K562 (cell line): ENCODE measurements at regions not wholly inside any gene's neighbourhood (a gene's known extent, or its start where the extent isn't known, plus 50 kb on each side); places are given as distances from the start of the nearest gene placed in this dataset.

Source experiments
- ATAC-seq: fragments of 200-7000 bp; cut with Tn5 transposase; 3 replicates; pipeline ENCODE4 v1.9.1; 2020; ENCODE audit warnings: moderate library complexity
- BruUV-seq: library from RNA; stranded (reverse); fragments of 400-500 nt; replicated peaks from 2 replicates; lab custom pipeline; 2021; lab: Mats Ljungman, UMichigan
- CTCF ChIA-PET: fragments of 300-600 bp; formaldehyde crosslinking; extraction: SDS; loops from one replicate; lab custom pipeline; 2021; ENCODE audit warnings: low intra/inter-chr PET ratio; lab: Yijun Ruan, JAX
- POLR2A ChIA-PET: fragments of 300-600, 350-650 bp; sonication (Branson Sonifier 250); formaldehyde crosslinking; extraction: SDS; loops from one replicate; lab custom pipeline; 2021; ENCODE audit warnings: antibody characterized with exemption, inconsistent platforms; lab: Yijun Ruan, JAX
- DNase-seq, 4 experiments: peaks; one replicate each; pipeline versions ENCODE4 v3.0.0 to v3.0.0-alpha.2; 2011 to 2018; ENCODE audit warnings: low spot score in 3 of 4, mixed read lengths in 3 of 4; ENCODE audit errors: extremely low read depth in 1 of 4
- FAIRE-seq: peaks from 2 replicates; lab custom pipeline; 2011; peaks lifted over from hg19 to GRCh38; lab: Jason Lieb, UNC
- H2AFZ ChIP-seq: 2 replicates; pipeline ENCODE4 v1.6.0; 2011; ENCODE audit warnings: low read depth, low read length, control low read depth, inconsistent platforms
- H3K27ac ChIP-seq: fragments of 200-600 bp; 3 replicates; pipeline ENCODE4 v1.8.0; 2011; ENCODE audit warnings: low read depth, mild to moderate bottlenecking, control low read depth, inconsistent platforms, low read length, moderate library complexity, mixed read lengths; ENCODE audit errors: extremely low read depth
- H3K27me3 ChIP-seq, 2 experiments: fragments of 300-600 bp in 1 of 2; 2 replicates in 1 of 2; 3 replicates in 1 of 2; pipeline versions ENCODE4 v1.6.0 to v1.8.0; 2011; ENCODE audit warnings: inconsistent platforms in 2 of 2, low read length in 2 of 2, mild to moderate bottlenecking in 1 of 2, mixed read lengths in 1 of 2, moderate library complexity in 1 of 2; ENCODE audit not compliant: control insufficient read depth in 2 of 2, insufficient read depth in 2 of 2
- H3K36me3 ChIP-seq: fragments of 300-600 bp; 3 replicates; pipeline ENCODE4 v1.8.0; 2011; ENCODE audit warnings: mild to moderate bottlenecking, low read length, inconsistent platforms; ENCODE audit not compliant: control insufficient read depth, insufficient read depth
- H3K4me1 ChIP-seq, 2 experiments: fragments of 200-600 bp in 1 of 2; replicated peaks in 1 of 2; 2 replicates in 1 of 2; 3 replicates in 1 of 2; pipeline versions ENCODE4 v1.5.1 to v1.8.0; 2011; ENCODE audit warnings: inconsistent platforms in 2 of 2, low read length in 2 of 2, mild to moderate bottlenecking in 1 of 2, mixed read lengths in 1 of 2, moderate library complexity in 1 of 2; ENCODE audit not compliant: control insufficient read depth in 2 of 2, insufficient read depth in 2 of 2
- H3K4me2 ChIP-seq: 2 replicates; pipeline ENCODE4 v1.6.1; 2011; ENCODE audit warnings: low read length, control low read depth, inconsistent platforms, mixed read lengths; ENCODE audit not compliant: insufficient read depth
- H3K4me3 ChIP-seq: fragments of 200-600 bp; sonication (generic), shearing (Covaris generic); 2 replicates; pipeline ENCODE4 v1.5.1; 2016; ENCODE audit warnings: control low read depth, inconsistent platforms
- H3K79me2 ChIP-seq: fragments of 200-600 bp; 3 replicates; pipeline ENCODE4 v1.8.0; 2011; ENCODE audit warnings: low read length, inconsistent platforms; ENCODE audit not compliant: control insufficient read depth, insufficient read depth
- H3K9ac ChIP-seq, 2 experiments: 2 replicates each; pipeline versions ENCODE4 v1.6.0 to v1.6.1; 2011; ENCODE audit warnings: low read depth in 2 of 2, low read length in 2 of 2, control low read depth in 1 of 2, inconsistent platforms in 1 of 2, mild to moderate bottlenecking in 1 of 2, mixed read lengths in 1 of 2; ENCODE audit not compliant: insufficient read depth in 1 of 2
- H3K9me1 ChIP-seq: one replicate; pipeline ENCODE4 v1.6.0; 2011; ENCODE audit warnings: inconsistent platforms, mild to moderate bottlenecking, low read length, moderate library complexity; ENCODE audit not compliant: control insufficient read depth, insufficient read depth
- H3K9me3 ChIP-seq: replicated peaks from 2 replicates; pipeline ENCODE4 v1.5.1; 2011; ENCODE audit warnings: low read depth, low read length, inconsistent platforms; ENCODE audit not compliant: control insufficient read depth, insufficient read depth
- H4K20me1 ChIP-seq: replicated peaks from 2 replicates; pipeline ENCODE4 v1.6.1; 2011; ENCODE audit warnings: low read length, inconsistent platforms, mixed read lengths; ENCODE audit not compliant: control insufficient read depth, insufficient read depth
- CCAR2 ChIP-seq: fragments of 200-400 bp; formaldehyde crosslinking; IDR thresholded peaks from 2 replicates; pipeline ENCODE4 v1.6.1; 2017; ENCODE audit warnings: mild to moderate bottlenecking, low read depth, low read length
- CREM ChIP-seq: IDR thresholded peaks from 2 replicates; pipeline ENCODE4 v1.6.1; 2014; ENCODE audit warnings: antibody characterized with exemption, low read depth
- KAT2B ChIP-seq: IDR thresholded peaks from one replicate; pipeline ENCODE4 v1.6.1; 2012; ENCODE audit warnings: low read depth, mild to moderate bottlenecking, control low read depth, inconsistent platforms, low read length, moderate library complexity
- MBD1 ChIP-seq: fragments of 250-450 bp; sonication (Bioruptor Pico); IDR thresholded peaks from 2 replicates; pipeline ENCODE4 v1.8.0; 2022; ENCODE audit warnings: inconsistent platforms
- NFRKB ChIP-seq: fragments of 450-650 bp; IDR thresholded peaks from 2 replicates; pipeline ENCODE4 v1.6.1; 2016; ENCODE audit warnings: low read depth
- NR4A1 ChIP-seq, 2 experiments: fragments of 250-450 bp in 1 of 2; fragments of 450-650 bp in 1 of 2; sonication (Bioruptor Pico) in 1 of 2; IDR thresholded peaks; 2 replicates each; pipeline versions ENCODE4 v1.4.0 to v1.6.1; 2016 to 2020; ENCODE audit warnings: mild to moderate bottlenecking in 2 of 2, missing compliant biosample characterization in 1 of 2, missing genetic modification characterization in 1 of 2, moderate library complexity in 1 of 2
- SMARCB1 ChIP-seq: IDR thresholded peaks from 2 replicates; pipeline ENCODE4 v1.6.1; 2011; ENCODE audit warnings: improper control_type of control experiment, low read depth; ENCODE audit not compliant: insufficient read length
- TCF7 ChIP-seq: sonication (generic); IDR thresholded peaks from 2 replicates; pipeline ENCODE4 v1.6.1; 2016; ENCODE audit warnings: antibody characterized with exemption, borderline replicate concordance
- ZBTB49 ChIP-seq: sonication (generic); formaldehyde crosslinking; IDR thresholded peaks from 2 replicates; pipeline ENCODE4 v1.8.0; 2022; ENCODE audit warnings: missing genetic modification reagents, mild to moderate bottlenecking, borderline replicate concordance
- ZNF217 ChIP-seq: sonication (generic); formaldehyde crosslinking; IDR thresholded peaks from 2 replicates; pipeline ENCODE4 v1.8.0; 2022; ENCODE audit warnings: mild to moderate bottlenecking, missing genetic modification reagents
- ZNF23 ChIP-seq: fragments of 250-450 bp; sonication (Bioruptor Pico); IDR thresholded peaks from 2 replicates; pipeline ENCODE4 v1.4.0; 2020; ENCODE audit warnings: mild to moderate bottlenecking
- ZNF444 ChIP-seq: fragments of 250-450 bp; sonication (Bioruptor Pico); IDR thresholded peaks from 2 replicates; pipeline ENCODE4 v1.4.0; 2020; ENCODE audit warnings: mild to moderate bottlenecking, moderate library complexity
- ZNF668 ChIP-seq: fragments of 250-450 bp; sonication (Bioruptor Pico); IDR thresholded peaks from 2 replicates; pipeline ENCODE4 v1.8.0; 2022; ENCODE audit warnings: mild to moderate bottlenecking, inconsistent platforms
- WGBS: fragments of 100-300 bp; shearing (Covaris generic); methylation state at CpG from one replicate; pipeline ENCODE4 v1.1.6; 2016; ENCODE audit warnings: low coverage, mixed read lengths; ENCODE audit not compliant: insufficient coverage; ENCODE audit errors: missing lambda C conversion rate; 5-methylcytosine and 5-hydroxymethylcytosine counted together
- in situ Hi-C: fragments of 300-500 bp; cut with MboI; formaldehyde crosslinking; loops from 4 replicates; pipeline ENCODE4 v1.15.0; 2018; ENCODE audit warnings: inconsistent platforms, mixed read lengths
- intact Hi-C: fragments of 100-400 bp; cut with micrococcal nuclease; formaldehyde crosslinking; loops from 2 replicates; pipeline ENCODE4 v1.14.2; 2022

- CTCF ChIA-PET: no interaction called here
- no TSS peak for BruUV-seq
- no peaks in the 10 kb centered on the region for H3K27me3 ChIP-seq
- H3K4me3 ChIP-seq: no peak overlapping the region
- no peak overlapping the region for H3K27ac ChIP-seq
- no peak overlapping the region for H2AFZ ChIP-seq
- in situ Hi-C loops (no loop called here), intact Hi-C loops (no loop called here)
- DNase-seq: no peak
- TF ChIP-seq TCF7 (no peak), SMARCB1 (no peak), NFRKB (no peak), NR4A1 (CRISPR knock-in tag; IDR thresholded peaks at IDR 0.05) (no peak), NR4A1 (tag; IDR thresholded peaks at IDR 0.05) (no peak), ZNF23 (no peak), MBD1 (CRISPR knock-in tag) (no peak), ZNF668 (CRISPR knock-in tag) (no peak), CCAR2 (no peak), KAT2B (no peak), ZBTB49 (CRISPR knock-in tag) (no peak), ZNF217 (CRISPR knock-in tag) (no peak), ZNF444 (CRISPR knock-in tag) (no peak), CREM (no peak)
- H3K9me3 ChIP-seq: no peaks in the 10 kb centered on the region
- POLR2A ChIA-PET: no interaction called here
- no peaks in the 10 kb centered on the region for H3K36me3 ChIP-seq
- 0% methylated on average over 1 of the region's 2 CpGs for WGBS
- no peak overlapping the region for H3K9ac ChIP-seq
- FAIRE-seq: no peak
- H3K4me2 ChIP-seq: no peak overlapping the region
- no peaks in the 10 kb centered on the region for H4K20me1 ChIP-seq
- no peak for ATAC-seq
- no peaks in the 10 kb centered on the region for H3K9me1 ChIP-seq
- H3K79me2 ChIP-seq: no peaks in the 10 kb centered on the region
- H3K4me1 ChIP-seq: no peaks in the 10 kb centered on the region
Measured at GRCh38 chr14:40252817-40253447, 820.7 kb upstream of the FBXO33 start.
